ENCODE measurements at regions not wholly inside any gene's neighbourhood (a gene's known extent, or its start where the extent isn't known, plus 50 kb on each side); places are given as distances from the start of the nearest gene placed in this dataset.

DNA sequence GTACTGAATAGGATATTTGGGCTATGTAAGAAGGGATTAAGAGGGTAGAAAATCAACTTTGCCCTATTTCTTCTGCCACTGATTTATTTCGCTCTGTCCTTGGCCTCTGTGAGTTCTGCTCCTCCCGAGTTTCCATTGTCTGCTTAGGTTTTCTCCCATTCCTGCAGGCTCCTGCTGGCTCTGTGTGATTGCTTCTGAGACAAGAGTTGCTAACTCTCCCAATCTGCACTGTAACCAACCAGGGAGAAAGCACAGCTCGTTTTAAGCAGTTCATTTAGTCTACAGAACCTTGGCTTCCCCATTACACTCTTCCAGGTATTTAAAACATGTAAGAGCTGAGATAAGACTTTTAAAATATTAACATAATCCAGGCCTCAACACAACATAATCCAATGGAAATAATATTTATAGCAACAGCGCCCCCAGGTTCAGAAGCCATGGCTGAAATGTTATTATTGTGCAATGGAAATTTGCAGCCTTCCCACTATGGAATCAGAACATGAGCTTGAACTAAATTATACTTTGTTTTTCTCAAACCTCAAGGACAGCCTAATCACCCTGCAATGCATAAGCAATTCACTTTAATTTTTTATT, 203.5 kb downstream of the ERCC6L2 start:
- DNase-seq (ENCODE audit: low read depth in 2 of 2) = peak in 1 of 2 donors; percentile 58
- Histone ChIP-seq H3K79me2 (ENCODE audit: control insufficient read depth, insufficient read depth, low read length) (no peaks in the 10 kb centered on the region), H3K4me3 (replicated peaks in 1 of 4; ENCODE audit: control extremely low read depth in 1 of 4, insufficient read depth in 1 of 4, low read depth in 3 of 4, low read length in 4 of 4) (no peak overlapping the region), H3K36me3 (ENCODE audit: control insufficient read depth, insufficient read depth, low read length) (no peaks in the 10 kb centered on the region), H3K4me1 (ENCODE audit: control insufficient read depth, extremely low read depth, insufficient read depth, low read length) (no peaks in the 10 kb centered on the region), H3K9ac (ENCODE audit: insufficient read depth, low read length) (no peak overlapping the region), H4K20me1 (ENCODE audit: control insufficient read depth, extremely low read depth, insufficient read depth, low read length) (no peaks in the 10 kb centered on the region), H2AFZ (ENCODE audit: low read length) (no peak overlapping the region), H3K27ac (ENCODE audit: insufficient read depth, low read length) (no peak overlapping the region), H3K27me3 (ENCODE audit: control insufficient read depth, insufficient read depth, low read length) (no peaks in the 10 kb centered on the region), H3K4me2 (ENCODE audit: extremely low read depth, insufficient read depth, low read length) (no peak overlapping the region), H3K9me3 (ENCODE audit: control insufficient read depth, insufficient read depth, low read depth, low read length) (no peaks in the 10 kb centered on the region)
- TF ChIP-seq EZH2 (IDR thresholded peaks at IDR 0.05; ENCODE audit: low read length, missing control alignments) = no peak
- TF ChIP-seq, protein P1, sequence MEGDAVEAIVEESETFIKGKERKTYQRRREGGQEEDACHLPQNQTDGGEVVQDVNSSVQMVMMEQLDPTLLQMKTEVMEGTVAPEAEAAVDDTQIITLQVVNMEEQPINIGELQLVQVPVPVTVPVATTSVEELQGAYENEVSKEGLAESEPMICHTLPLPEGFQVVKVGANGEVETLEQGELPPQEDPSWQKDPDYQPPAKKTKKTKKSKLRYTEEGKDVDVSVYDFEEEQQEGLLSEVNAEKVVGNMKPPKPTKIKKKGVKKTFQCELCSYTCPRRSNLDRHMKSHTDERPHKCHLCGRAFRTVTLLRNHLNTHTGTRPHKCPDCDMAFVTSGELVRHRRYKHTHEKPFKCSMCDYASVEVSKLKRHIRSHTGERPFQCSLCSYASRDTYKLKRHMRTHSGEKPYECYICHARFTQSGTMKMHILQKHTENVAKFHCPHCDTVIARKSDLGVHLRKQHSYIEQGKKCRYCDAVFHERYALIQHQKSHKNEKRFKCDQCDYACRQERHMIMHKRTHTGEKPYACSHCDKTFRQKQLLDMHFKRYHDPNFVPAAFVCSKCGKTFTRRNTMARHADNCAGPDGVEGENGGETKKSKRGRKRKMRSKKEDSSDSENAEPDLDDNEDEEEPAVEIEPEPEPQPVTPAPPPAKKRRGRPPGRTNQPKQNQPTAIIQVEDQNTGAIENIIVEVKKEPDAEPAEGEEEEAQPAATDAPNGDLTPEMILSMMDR (conservative IDR thresholded peaks at IDR 0.05 in 1 of 2, IDR thresholded peaks at IDR 0.05 in 1 of 2; ENCODE audit: low read depth in 1 of 2, low read length in 2 of 2) = peak in 1 of 2 donors; percentile 20

DNA sequence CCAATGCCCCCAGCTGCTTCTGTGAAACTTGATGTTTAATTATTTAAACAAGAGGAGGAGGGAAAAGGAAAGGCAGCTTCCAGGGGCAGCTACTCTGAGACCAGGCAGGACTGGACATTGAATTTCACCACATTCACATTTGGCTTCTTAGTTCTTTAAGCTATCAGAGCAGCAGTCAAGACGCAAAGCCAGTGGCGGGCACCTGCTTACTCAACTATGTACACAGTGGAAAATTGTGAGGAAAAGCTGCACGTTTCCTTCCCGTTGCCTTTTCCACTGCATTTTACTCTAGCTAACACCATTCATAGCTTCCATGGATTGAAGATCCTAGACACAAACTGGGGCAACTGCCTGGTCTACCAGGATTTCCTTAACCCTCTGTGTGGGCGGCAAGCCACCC, 200.3 kb downstream of the ERCC6L2 start:
- no peak overlapping the region for H2AFZ ChIP-seq (ENCODE audit: low read length)
- H3K9ac ChIP-seq (ENCODE audit: insufficient read depth, low read length) = no peak overlapping the region
- H3K4me3 ChIP-seq (replicated peaks in 1 of 4; ENCODE audit: control extremely low read depth in 1 of 4, insufficient read depth in 1 of 4, low read depth in 3 of 4, low read length in 4 of 4) = no peak overlapping the region
- no peaks in the 10 kb centered on the region for H3K9me3 ChIP-seq (ENCODE audit: control insufficient read depth, insufficient read depth, low read depth, low read length)
- H3K27ac ChIP-seq (ENCODE audit: insufficient read depth, low read length) = no peak overlapping the region
- H3K36me3 ChIP-seq (ENCODE audit: control insufficient read depth, insufficient read depth, low read length) = no peaks in the 10 kb centered on the region
- no peaks in the 10 kb centered on the region for H3K4me1 ChIP-seq (ENCODE audit: control insufficient read depth, extremely low read depth, insufficient read depth, low read length)
- H3K4me2 ChIP-seq (ENCODE audit: extremely low read depth, insufficient read depth, low read length) = no peak overlapping the region
- no peaks in the 10 kb centered on the region for H3K79me2 ChIP-seq (ENCODE audit: control insufficient read depth, insufficient read depth, low read length)
- TF ChIP-seq EZH2 (IDR thresholded peaks at IDR 0.05; ENCODE audit: low read length, missing control alignments) = no peak
- TF ChIP-seq, protein P1 (conservative IDR thresholded peaks at IDR 0.05 in 1 of 2, IDR thresholded peaks at IDR 0.05 in 1 of 2; ENCODE audit: low read depth in 1 of 2, low read length in 2 of 2) = no peak
- DNase-seq (ENCODE audit: low read depth in 2 of 2) = no peak
- no peaks in the 10 kb centered on the region for H4K20me1 ChIP-seq (ENCODE audit: control insufficient read depth, extremely low read depth, insufficient read depth, low read length)
- peaks cover 2% of the 10 kb centered on the region for H3K27me3 ChIP-seq (ENCODE audit: control insufficient read depth, insufficient read depth, low read length)

DNA sequence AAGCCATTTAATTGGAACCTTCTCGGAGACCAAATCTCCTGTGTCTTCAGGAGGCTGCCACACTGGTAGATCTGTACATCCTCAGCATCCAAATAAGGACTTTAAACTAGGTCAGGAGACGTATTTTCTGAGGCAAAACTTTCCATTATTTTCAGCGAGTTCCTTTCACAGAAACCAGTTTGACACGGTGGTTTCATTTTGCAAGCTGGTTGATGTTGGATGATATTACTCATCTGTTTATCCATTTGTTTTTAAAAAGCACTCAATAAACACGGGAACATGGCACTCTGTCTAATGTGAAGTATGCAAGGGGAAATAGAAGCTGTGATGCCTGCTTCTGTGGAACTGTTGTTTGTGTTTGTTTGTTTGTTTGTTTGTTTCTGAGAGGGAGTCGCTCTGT, 199.6 kb downstream of the ERCC6L2 start:
- Histone ChIP-seq H2AFZ (ENCODE audit: low read length) (no peak overlapping the region), H3K9ac (ENCODE audit: insufficient read depth, low read length) (no peak overlapping the region), H4K20me1 (ENCODE audit: control insufficient read depth, extremely low read depth, insufficient read depth, low read length) (no peaks in the 10 kb centered on the region), H3K79me2 (ENCODE audit: control insufficient read depth, insufficient read depth, low read length) (no peaks in the 10 kb centered on the region), H3K27ac (ENCODE audit: insufficient read depth, low read length) (no peak overlapping the region), H3K4me2 (ENCODE audit: extremely low read depth, insufficient read depth, low read length) (no peak overlapping the region), H3K4me3 (replicated peaks in 1 of 4; ENCODE audit: control extremely low read depth in 1 of 4, insufficient read depth in 1 of 4, low read depth in 3 of 4, low read length in 4 of 4) (no peak overlapping the region), H3K36me3 (ENCODE audit: control insufficient read depth, insufficient read depth, low read length) (no peaks in the 10 kb centered on the region), H3K9me3 (ENCODE audit: control insufficient read depth, insufficient read depth, low read depth, low read length) (no peaks in the 10 kb centered on the region), H3K27me3 (ENCODE audit: control insufficient read depth, insufficient read depth, low read length) (peaks cover 2% of the 10 kb centered on the region), H3K4me1 (ENCODE audit: control insufficient read depth, extremely low read depth, insufficient read depth, low read length) (no peaks in the 10 kb centered on the region)
- no peak for DNase-seq (ENCODE audit: low read depth in 2 of 2)
- no peak for TF ChIP-seq EZH2 (IDR thresholded peaks at IDR 0.05; ENCODE audit: low read length, missing control alignments)
- TF ChIP-seq, protein P1 (conservative IDR thresholded peaks at IDR 0.05 in 1 of 2, IDR thresholded peaks at IDR 0.05 in 1 of 2; ENCODE audit: low read depth in 1 of 2, low read length in 2 of 2) = no peak
